ENCODE measurements at regions not wholly inside any gene's neighbourhood (a gene's known extent, or its start where the extent isn't known, plus 50 kb on each side); places are given as distances from the start of the nearest gene placed in this dataset.

GRCh38 chr22:48551061-48551460, 1276.6 kb downstream of the BRD1 start:
- TF ChIP-seq ZBTB49 (tag by site-specific recombination; IDR thresholded peaks at IDR 0.05; ENCODE audit: low read depth) (no peak), ZNF140 (tag by site-specific recombination; IDR thresholded peaks at IDR 0.05) (no peak), TRIM28 (IDR thresholded peaks at IDR 0.05; ENCODE audit: borderline replicate concordance, low read length) (no peak), ZBTB44 (tag by site-specific recombination; IDR thresholded peaks at IDR 0.05) (no peak), ZFP37 (tag by site-specific recombination; IDR thresholded peaks at IDR 0.05) (no peak), ZBTB21 (tag by site-specific recombination; IDR thresholded peaks at IDR 0.05) (no peak), ZNF560 (tag by site-specific recombination; IDR thresholded peaks at IDR 0.05; ENCODE audit: borderline replicate concordance) (no peak), ZNF660 (tag by site-specific recombination; IDR thresholded peaks at IDR 0.05) (no peak), CTCF (tag by site-specific recombination; IDR thresholded peaks at IDR 0.05) (no peak), MYNN (tag by site-specific recombination; IDR thresholded peaks at IDR 0.05; ENCODE audit: borderline replicate concordance) (no peak), ZNF426 (tag by site-specific recombination; IDR thresholded peaks at IDR 0.05) (no peak), ZNF548 (tag by site-specific recombination; IDR thresholded peaks at IDR 0.05) (no peak)
